MM.1S (cell line): ENCODE measurements at regions not wholly inside any gene's neighbourhood (a gene's known extent, or its start where the extent isn't known, plus 50 kb on each side); places are given as distances from the start of the nearest gene placed in this dataset.

Experiments
- EZH2 ChIP-seq: fragments of 300-600 bp; sonication (generic); optimal IDR thresholded peaks from 2 replicates; pipeline ENCODE3; 2017; ENCODE audit warnings: low read depth, mild to moderate bottlenecking, antibody characterized with exemption, low read length, mixed read lengths
- EZH2phosphoT487 ChIP-seq: fragments of 300-600 bp; sonication (generic); IDR thresholded peaks from 2 replicates; pipeline ENCODE4 v1.6.1; 2018; ENCODE audit warnings: antibody characterized with exemption, low read length
- TF ChIP-seq, protein P1 (sequence below): fragments of 300-600 bp; sonication (generic); IDR thresholded peaks from 2 replicates; pipeline ENCODE4 v1.5.1; 2016; ENCODE audit warnings: antibody characterized with exemption, low read length, mixed read lengths

DNA sequence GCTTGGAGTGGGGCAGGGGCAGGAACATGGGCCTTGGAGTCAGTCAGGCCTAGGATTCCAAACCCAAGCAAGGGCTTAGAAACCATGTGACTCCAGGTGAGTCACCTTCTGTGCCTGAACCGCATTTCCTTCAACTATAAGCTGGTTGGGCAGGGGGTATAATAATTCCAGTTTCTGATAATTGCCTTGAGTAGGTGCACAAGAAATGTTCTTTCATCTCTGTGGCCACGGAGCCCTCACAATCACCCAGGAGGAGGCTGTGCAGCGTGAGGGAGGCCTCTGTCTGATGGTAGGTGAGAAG is 112.1 kb upstream of the HAAO start:
- TF ChIP-seq, protein P1, sequence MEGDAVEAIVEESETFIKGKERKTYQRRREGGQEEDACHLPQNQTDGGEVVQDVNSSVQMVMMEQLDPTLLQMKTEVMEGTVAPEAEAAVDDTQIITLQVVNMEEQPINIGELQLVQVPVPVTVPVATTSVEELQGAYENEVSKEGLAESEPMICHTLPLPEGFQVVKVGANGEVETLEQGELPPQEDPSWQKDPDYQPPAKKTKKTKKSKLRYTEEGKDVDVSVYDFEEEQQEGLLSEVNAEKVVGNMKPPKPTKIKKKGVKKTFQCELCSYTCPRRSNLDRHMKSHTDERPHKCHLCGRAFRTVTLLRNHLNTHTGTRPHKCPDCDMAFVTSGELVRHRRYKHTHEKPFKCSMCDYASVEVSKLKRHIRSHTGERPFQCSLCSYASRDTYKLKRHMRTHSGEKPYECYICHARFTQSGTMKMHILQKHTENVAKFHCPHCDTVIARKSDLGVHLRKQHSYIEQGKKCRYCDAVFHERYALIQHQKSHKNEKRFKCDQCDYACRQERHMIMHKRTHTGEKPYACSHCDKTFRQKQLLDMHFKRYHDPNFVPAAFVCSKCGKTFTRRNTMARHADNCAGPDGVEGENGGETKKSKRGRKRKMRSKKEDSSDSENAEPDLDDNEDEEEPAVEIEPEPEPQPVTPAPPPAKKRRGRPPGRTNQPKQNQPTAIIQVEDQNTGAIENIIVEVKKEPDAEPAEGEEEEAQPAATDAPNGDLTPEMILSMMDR: no peak
- no peak for TF ChIP-seq EZH2phosphoT487
- no peak for TF ChIP-seq EZH2
